Endothelial cell (in vitro differentiated cells): ENCODE measurements at regions not wholly inside any gene's neighbourhood (a gene's known extent, or its start where the extent isn't known, plus 50 kb on each side); places are given as distances from the start of the nearest gene placed in this dataset.

Experiments used
- DNase-seq: peaks from one replicate; pipeline ENCODE4 v3.0.0; 2021; ENCODE audit warnings: low spot score
- H3K27ac Mint-ChIP-seq: one replicate; pipeline ENCODE4 v1.8.0; 2021; ENCODE audit warnings: mixed read lengths, inconsistent platforms; ENCODE audit not compliant: unreplicated experiment
- H3K27me3 Mint-ChIP-seq: one replicate; pipeline ENCODE4 v1.8.0; 2021; ENCODE audit warnings: mild to moderate bottlenecking, moderate library complexity, mixed read lengths, inconsistent platforms; ENCODE audit not compliant: unreplicated experiment
- H3K36me3 Mint-ChIP-seq: one replicate; pipeline ENCODE4 v1.8.0; 2021; ENCODE audit warnings: mild to moderate bottlenecking, low read depth, mixed read lengths, inconsistent platforms; ENCODE audit not compliant: unreplicated experiment
- H3K4me1 Mint-ChIP-seq: one replicate; pipeline ENCODE4 v1.8.0; 2021; ENCODE audit warnings: mild to moderate bottlenecking, mixed read lengths, inconsistent platforms; ENCODE audit not compliant: unreplicated experiment
- H3K4me3 Mint-ChIP-seq: one replicate; pipeline ENCODE4 v1.8.0; 2021; ENCODE audit warnings: mild to moderate bottlenecking, mixed read lengths, inconsistent platforms; ENCODE audit not compliant: unreplicated experiment
- H3K9me3 Mint-ChIP-seq: one replicate; pipeline ENCODE4 v1.8.0; 2021; ENCODE audit warnings: mixed read lengths, inconsistent platforms; ENCODE audit not compliant: unreplicated experiment
- CTCF ChIP-seq: fragments of 200-600 bp; sonication (generic); IDR thresholded peaks from one replicate; pipeline ENCODE4 v1.5.0; 2021; ENCODE audit warnings: antibody characterized with exemption; ENCODE audit not compliant: unreplicated experiment

- no peak for DNase-seq
- no peak for TF ChIP-seq CTCF
- no peaks in the 10 kb centered on the region for H3K36me3 Mint-ChIP-seq
- H3K27ac Mint-ChIP-seq: no peak overlapping the region
- H3K4me1 Mint-ChIP-seq: no peaks in the 10 kb centered on the region
- no peaks in the 10 kb centered on the region for H3K9me3 Mint-ChIP-seq
- no peaks in the 10 kb centered on the region for H3K27me3 Mint-ChIP-seq
- H3K4me3 Mint-ChIP-seq: no peak overlapping the region
Measured at GRCh38 chr2:18049325-18049724, 170.9 kb downstream of the KCNS3 start.

- H3K27me3 Mint-ChIP-seq: no peaks in the 10 kb centered on the region
Measured at GRCh38 chr2:18047896-18048657, 169.6 kb downstream of the KCNS3 start.

DNA sequence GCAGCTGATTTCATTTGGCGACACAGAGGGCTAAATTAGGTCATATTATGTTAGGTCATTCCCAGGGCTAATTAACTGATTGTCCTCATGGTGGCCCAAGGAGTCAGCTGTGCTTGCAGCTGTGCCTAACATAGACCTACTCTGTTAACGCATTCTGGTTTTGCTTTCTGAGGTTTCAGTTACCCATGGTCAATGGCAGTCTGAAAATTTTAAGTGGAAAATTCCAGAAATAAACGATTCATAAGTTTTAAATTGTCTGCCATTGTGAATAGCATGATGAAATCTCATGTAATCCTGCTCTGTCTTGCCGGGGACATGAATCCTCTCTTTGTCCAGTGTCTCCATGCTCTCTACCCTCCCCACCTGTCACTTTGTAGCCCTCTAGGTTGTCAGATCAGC, 168.7 kb downstream of the KCNS3 start:
- Mint-ChIP-seq H3K4me1 (no peaks in the 10 kb centered on the region), H3K9me3 (no peaks in the 10 kb centered on the region), H3K36me3 (no peaks in the 10 kb centered on the region), H3K27me3 (no peaks in the 10 kb centered on the region), H3K4me3 (no peak overlapping the region), H3K27ac (no peak overlapping the region)
- no peak for DNase-seq
- TF ChIP-seq CTCF: no peak

More at GRCh38 chr2:18047896-18048657, 169.6 kb downstream of the KCNS3 start:
- no peak for DNase-seq
- H3K9me3 Mint-ChIP-seq: no peaks in the 10 kb centered on the region
- TF ChIP-seq CTCF: no peak
- H3K4me3 Mint-ChIP-seq: no peak overlapping the region
- H3K4me1 Mint-ChIP-seq: no peaks in the 10 kb centered on the region
- H3K27ac Mint-ChIP-seq: no peak overlapping the region
- no peaks in the 10 kb centered on the region for H3K36me3 Mint-ChIP-seq

DNA sequence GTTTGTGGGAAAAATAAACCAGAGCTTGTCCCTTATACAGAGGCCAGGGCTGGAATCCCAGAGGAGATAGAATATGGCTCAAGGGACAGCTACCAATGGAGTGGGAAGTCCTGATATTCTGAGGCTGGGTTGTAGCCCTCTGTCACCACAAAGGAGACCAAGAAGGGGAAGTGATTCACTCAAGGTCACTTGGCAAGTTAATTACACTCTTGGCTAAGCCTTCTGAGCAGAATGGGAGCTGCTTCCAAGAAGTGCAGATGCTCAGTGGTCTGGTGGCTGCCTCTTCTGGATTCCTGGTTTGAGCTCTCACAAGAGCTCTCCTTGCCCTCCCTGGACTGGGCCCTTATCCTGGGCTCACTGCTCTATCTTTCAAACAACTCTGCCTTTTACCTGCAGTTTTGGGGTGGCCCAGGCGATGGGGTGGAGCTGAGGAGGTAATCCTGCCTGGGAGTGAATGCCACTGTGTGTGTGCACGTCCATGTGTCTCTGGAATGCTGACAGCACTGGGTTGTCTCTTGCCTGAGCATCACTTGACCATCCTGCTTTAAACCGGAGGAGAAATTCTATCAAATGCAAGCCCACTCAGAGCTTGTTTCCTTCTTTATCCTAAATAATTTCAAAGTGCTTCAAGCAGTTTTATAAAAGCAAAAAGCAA, 168.2 kb downstream of the KCNS3 start:
- Mint-ChIP-seq H3K4me3 (no peak overlapping the region), H3K4me1 (no peaks in the 10 kb centered on the region), H3K27me3 (no peaks in the 10 kb centered on the region), H3K27ac (no peak overlapping the region), H3K9me3 (no peaks in the 10 kb centered on the region), H3K36me3 (no peaks in the 10 kb centered on the region)
- TF ChIP-seq CTCF: no peak
- DNase-seq: no peak

DNA sequence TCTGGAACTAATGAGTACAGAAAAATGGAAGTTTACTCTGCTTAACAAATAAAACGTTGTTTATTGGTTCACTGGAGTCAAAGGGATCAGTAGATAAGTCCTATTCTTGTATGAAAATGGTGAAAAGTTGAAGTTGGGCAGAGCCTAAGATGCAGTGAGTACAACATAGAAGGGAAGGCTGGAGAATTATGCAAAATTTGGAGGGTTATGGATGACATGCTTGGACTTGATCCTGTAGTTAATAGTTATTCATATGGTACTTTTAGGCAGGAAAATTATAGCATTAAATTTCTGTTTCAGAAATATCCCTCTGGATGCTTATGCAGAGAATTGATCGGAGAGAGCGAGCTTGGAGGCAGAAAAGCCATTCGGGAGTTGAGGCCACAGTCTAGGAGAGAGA, 167.6 kb downstream of the KCNS3 start:
- no peak overlapping the region for H3K27ac Mint-ChIP-seq
- DNase-seq: no peak
- no peaks in the 10 kb centered on the region for H3K9me3 Mint-ChIP-seq
- no peaks in the 10 kb centered on the region for H3K27me3 Mint-ChIP-seq
- no peaks in the 10 kb centered on the region for H3K4me1 Mint-ChIP-seq
- H3K36me3 Mint-ChIP-seq: no peaks in the 10 kb centered on the region
- TF ChIP-seq CTCF: no peak
- no peak overlapping the region for H3K4me3 Mint-ChIP-seq
